ENCODE measurements at regions not wholly inside any gene's neighbourhood (a gene's known extent, or its start where the extent isn't known, plus 50 kb on each side); places are given as distances from the start of the nearest gene placed in this dataset.

GRCh38 chr2:21543630-21544029 lies 419.9 kb downstream of the TDRD15 start:
- Histone ChIP-seq H3K27ac (ENCODE audit: low read length) (no peak overlapping the region), H3K4me3 (ENCODE audit: low read length) (no peak overlapping the region), H3K27me3 (ENCODE audit: control insufficient read depth, insufficient read depth, low read length) (no peaks in the 10 kb centered on the region), H3K4me1 (ENCODE audit: control insufficient read depth, insufficient read depth, low read length) (no peaks in the 10 kb centered on the region), H3K9me3 (ENCODE audit: control insufficient read depth, low read depth, low read length) (no peaks in the 10 kb centered on the region), H3K36me3 (ENCODE audit: control insufficient read depth, insufficient read depth, low read length) (no peaks in the 10 kb centered on the region)
- no peak for DNase-seq
- no CpG with 5 or more reads among the region's 2 CpGs for WGBS (ENCODE audit: insufficient coverage, low lambda C conversion rate)

GRCh38 chr2:21544392-21544791 lies 420.6 kb downstream of the TDRD15 start:
- Histone ChIP-seq H3K27me3 (ENCODE audit: control insufficient read depth, insufficient read depth, low read length) (no peaks in the 10 kb centered on the region), H3K4me1 (ENCODE audit: control insufficient read depth, insufficient read depth, low read length) (no peaks in the 10 kb centered on the region), H3K36me3 (ENCODE audit: control insufficient read depth, insufficient read depth, low read length) (no peaks in the 10 kb centered on the region), H3K4me3 (ENCODE audit: low read length) (no peak overlapping the region), H3K9me3 (ENCODE audit: control insufficient read depth, low read depth, low read length) (no peaks in the 10 kb centered on the region), H3K27ac (ENCODE audit: low read length) (no peak overlapping the region)
- no CpG with 5 or more reads among the region's 3 CpGs for WGBS (ENCODE audit: insufficient coverage, low lambda C conversion rate)
- DNase-seq = no peak

GRCh38 chr2:21552981-21553380 lies 429.2 kb downstream of the TDRD15 start:
- Histone ChIP-seq H3K36me3 (ENCODE audit: control insufficient read depth, insufficient read depth, low read length) (no peaks in the 10 kb centered on the region), H3K4me1 (ENCODE audit: control insufficient read depth, insufficient read depth, low read length) (no peaks in the 10 kb centered on the region), H3K27ac (ENCODE audit: low read length) (no peak overlapping the region), H3K9me3 (ENCODE audit: control insufficient read depth, low read depth, low read length) (no peaks in the 10 kb centered on the region), H3K4me3 (ENCODE audit: low read length) (no peak overlapping the region), H3K27me3 (ENCODE audit: control insufficient read depth, insufficient read depth, low read length) (no peaks in the 10 kb centered on the region)
- no peak for DNase-seq

GRCh38 chr2:21559351-21559750 lies 435.6 kb downstream of the TDRD15 start:
- Histone ChIP-seq H3K4me3 (ENCODE audit: low read length) (no peak overlapping the region), H3K27ac (ENCODE audit: low read length) (no peak overlapping the region), H3K9me3 (ENCODE audit: control insufficient read depth, low read depth, low read length) (no peaks in the 10 kb centered on the region), H3K36me3 (ENCODE audit: control insufficient read depth, insufficient read depth, low read length) (no peaks in the 10 kb centered on the region), H3K4me1 (ENCODE audit: control insufficient read depth, insufficient read depth, low read length) (no peaks in the 10 kb centered on the region), H3K27me3 (ENCODE audit: control insufficient read depth, insufficient read depth, low read length) (no peaks in the 10 kb centered on the region)
- no CpG with 5 or more reads among the region's 4 CpGs for WGBS (ENCODE audit: insufficient coverage, low lambda C conversion rate)
- DNase-seq = no peak

GRCh38 chr2:21561965-21562364 lies 438.2 kb downstream of the TDRD15 start:
- no CpG with 5 or more reads among the region's 1 CpG for WGBS (ENCODE audit: insufficient coverage, low lambda C conversion rate)
- Histone ChIP-seq H3K4me3 (ENCODE audit: low read length) (no peak overlapping the region), H3K9me3 (ENCODE audit: control insufficient read depth, low read depth, low read length) (no peaks in the 10 kb centered on the region), H3K36me3 (ENCODE audit: control insufficient read depth, insufficient read depth, low read length) (no peaks in the 10 kb centered on the region), H3K27ac (ENCODE audit: low read length) (no peak overlapping the region), H3K27me3 (ENCODE audit: control insufficient read depth, insufficient read depth, low read length) (no peaks in the 10 kb centered on the region), H3K4me1 (ENCODE audit: control insufficient read depth, insufficient read depth, low read length) (no peaks in the 10 kb centered on the region)
- no peak for DNase-seq

- H3K36me3 ChIP-seq (ENCODE audit: control insufficient read depth, insufficient read depth, low read length) = no peaks in the 10 kb centered on the region
- no peaks in the 10 kb centered on the region for H3K4me1 ChIP-seq (ENCODE audit: control insufficient read depth, insufficient read depth, low read length)
- no peak overlapping the region for H3K4me3 ChIP-seq (ENCODE audit: low read length)
- H3K9me3 ChIP-seq (ENCODE audit: control insufficient read depth, low read depth, low read length) = no peaks in the 10 kb centered on the region
- H3K27me3 ChIP-seq (ENCODE audit: control insufficient read depth, insufficient read depth, low read length) = no peaks in the 10 kb centered on the region
- no peak overlapping the region for H3K27ac ChIP-seq (ENCODE audit: low read length)
- no peak for DNase-seq
- no CpG with 5 or more reads among the region's 5 CpGs for WGBS (ENCODE audit: insufficient coverage, low lambda C conversion rate)
Observed at GRCh38 chr2:21567395-21567794, 443.6 kb downstream of the TDRD15 start.

GRCh38 chr2:21571686-21572085 lies 447.9 kb downstream of the TDRD15 start:
- no peak for DNase-seq
- Histone ChIP-seq H3K4me3 (ENCODE audit: low read length) (no peak overlapping the region), H3K27me3 (ENCODE audit: control insufficient read depth, insufficient read depth, low read length) (no peaks in the 10 kb centered on the region), H3K36me3 (ENCODE audit: control insufficient read depth, insufficient read depth, low read length) (no peaks in the 10 kb centered on the region), H3K27ac (ENCODE audit: low read length) (no peak overlapping the region), H3K4me1 (ENCODE audit: control insufficient read depth, insufficient read depth, low read length) (no peaks in the 10 kb centered on the region), H3K9me3 (ENCODE audit: control insufficient read depth, low read depth, low read length) (no peaks in the 10 kb centered on the region)

- no peaks in the 10 kb centered on the region for H3K4me1 ChIP-seq (ENCODE audit: control insufficient read depth, insufficient read depth, low read length)
- H3K9me3 ChIP-seq (ENCODE audit: control insufficient read depth, low read depth, low read length) = no peaks in the 10 kb centered on the region
- no CpG with 5 or more reads among the region's 1 CpG for WGBS (ENCODE audit: insufficient coverage, low lambda C conversion rate)
- no peaks in the 10 kb centered on the region for H3K27me3 ChIP-seq (ENCODE audit: control insufficient read depth, insufficient read depth, low read length)
- H3K36me3 ChIP-seq (ENCODE audit: control insufficient read depth, insufficient read depth, low read length) = no peaks in the 10 kb centered on the region
- H3K27ac ChIP-seq (ENCODE audit: low read length) = no peak overlapping the region
- no peak for DNase-seq
- no peak overlapping the region for H3K4me3 ChIP-seq (ENCODE audit: low read length)
Observed at GRCh38 chr2:21580391-21580790, 456.6 kb downstream of the TDRD15 start.

- Histone ChIP-seq H3K4me3 (ENCODE audit: low read length) (no peak overlapping the region), H3K36me3 (ENCODE audit: control insufficient read depth, insufficient read depth, low read length) (no peaks in the 10 kb centered on the region), H3K9me3 (ENCODE audit: control insufficient read depth, low read depth, low read length) (no peaks in the 10 kb centered on the region), H3K27me3 (ENCODE audit: control insufficient read depth, insufficient read depth, low read length) (no peaks in the 10 kb centered on the region), H3K27ac (ENCODE audit: low read length) (no peak overlapping the region), H3K4me1 (ENCODE audit: control insufficient read depth, insufficient read depth, low read length) (no peaks in the 10 kb centered on the region)
- DNase-seq = no peak
Observed at GRCh38 chr2:21585881-21586280, 462.1 kb downstream of the TDRD15 start.

- H3K9me3 ChIP-seq (ENCODE audit: control insufficient read depth, low read depth, low read length) = no peaks in the 10 kb centered on the region
- WGBS (ENCODE audit: insufficient coverage, low lambda C conversion rate) = 100% methylated on average over 1 of the region's 7 CpGs
Observed at GRCh38 chr2:21590026-21590690, 466.4 kb downstream of the TDRD15 start.

GRCh38 chr2:21591926-21592325 lies 468.2 kb downstream of the TDRD15 start:
- WGBS (ENCODE audit: insufficient coverage, low lambda C conversion rate) = no CpG with 5 or more reads among the region's 1 CpG
- Histone ChIP-seq H3K4me3 (ENCODE audit: low read length) (no peak overlapping the region), H3K36me3 (ENCODE audit: control insufficient read depth, insufficient read depth, low read length) (no peaks in the 10 kb centered on the region), H3K27me3 (ENCODE audit: control insufficient read depth, insufficient read depth, low read length) (no peaks in the 10 kb centered on the region), H3K4me1 (ENCODE audit: control insufficient read depth, insufficient read depth, low read length) (no peaks in the 10 kb centered on the region), H3K27ac (ENCODE audit: low read length) (no peak overlapping the region), H3K9me3 (ENCODE audit: control insufficient read depth, low read depth, low read length) (no peaks in the 10 kb centered on the region)
- no peak for DNase-seq

More at GRCh38 chr2:21590026-21590690, 466.4 kb downstream of the TDRD15 start:
- Histone ChIP-seq H3K27me3 (ENCODE audit: control insufficient read depth, insufficient read depth, low read length) (no peaks in the 10 kb centered on the region), H3K36me3 (ENCODE audit: control insufficient read depth, insufficient read depth, low read length) (no peaks in the 10 kb centered on the region), H3K27ac (ENCODE audit: low read length) (no peak overlapping the region), H3K4me3 (ENCODE audit: low read length) (no peak overlapping the region), H3K4me1 (ENCODE audit: control insufficient read depth, insufficient read depth, low read length) (no peaks in the 10 kb centered on the region)
- no peak for DNase-seq
